Esophagus squamous epithelium (tissue), 4 donors: ENCODE measurements at regions not wholly inside any gene's neighbourhood (a gene's known extent, or its start where the extent isn't known, plus 50 kb on each side); places are given as distances from the start of the nearest gene placed in this dataset.

ENCODE experiments used
- CTCF ChIP-seq, 6 experiments: fragments of 450-650 bp in 4 of 6; fragments of 200-600 bp in 2 of 6; sonication (generic) in 2 of 6; IDR thresholded peaks; one replicate each; pipeline ENCODE4 v1.5.1; 2016 to 2019; ENCODE audit warnings: antibody characterized with exemption in 6 of 6, mild to moderate bottlenecking in 4 of 6, moderate library complexity in 4 of 6
- POLR2A ChIP-seq, 4 donors: fragments of 450-650 bp; IDR thresholded peaks; one replicate each; pipeline ENCODE4 v1.6.1; 2017; ENCODE audit warnings: antibody characterized with exemption in 4 of 4, mild to moderate bottlenecking in 4 of 4, moderate library complexity in 3 of 4

GRCh38 chr6:21679761-21680265 is 86.3 kb downstream of the SOX4 start:
- no peak for TF ChIP-seq CTCF (IDR thresholded peaks at IDR 0.05)
- TF ChIP-seq POLR2A (IDR thresholded peaks at IDR 0.05) = no peak
